Colonic mucosa (tissue), 4 donors: ENCODE measurements at regions not wholly inside any gene's neighbourhood (a gene's known extent, or its start where the extent isn't known, plus 50 kb on each side); places are given as distances from the start of the nearest gene placed in this dataset.

ENCODE experiments used
- DNase-seq: peaks from one replicate; pipeline ENCODE4 v3.0.0-alpha.2; 2020
- H3K27ac ChIP-seq: fragments of 200-600 bp; one replicate; pipeline ENCODE4 v1.8.0; 2021
- H3K27me3 ChIP-seq: fragments of 200-600 bp; one replicate; pipeline ENCODE4 v1.8.0; 2021
- H3K36me3 ChIP-seq: fragments of 200-600 bp; one replicate; pipeline ENCODE4 v1.8.0; 2021
- H3K4me1 ChIP-seq: fragments of 200-600 bp; one replicate; pipeline ENCODE4 v1.8.0; 2021; ENCODE audit warnings: mild to moderate bottlenecking
- H3K4me3 ChIP-seq: fragments of 200-600 bp; one replicate; pipeline ENCODE4 v1.8.0; 2021
- H3K9ac ChIP-seq, 2 donors: one replicate each; pipeline ENCODE4 v1.7.0; 2013; ENCODE audit warnings: control low read depth in 2 of 2, low read depth in 2 of 2, low read length in 2 of 2
- H3K9me3 ChIP-seq: fragments of 200-600 bp; one replicate; pipeline ENCODE4 v1.8.0; 2021
- intact Hi-C: fragments of 100-400 bp; cut with DNase I; formaldehyde crosslinking; loops from one replicate; pipeline ENCODE4 v1.14.1; 2022
- TF ChIP-seq, protein P1 (sequence below): fragments of 200-600 bp; IDR thresholded peaks from one replicate; pipeline ENCODE4 v1.8.0; 2022; ENCODE audit warnings: antibody characterized with exemption, mild to moderate bottlenecking
- donor health status: healthy.
- donor health status: DM: no; HTN: no; CAD: no.
- donor health status: DM: no; HTN: no; CAD: no.

GRCh38 chr6:163878698-163879097 is 464.2 kb downstream of the QKI start:
- DNase-seq: no peak
- H3K4me1 ChIP-seq: no peaks in the 10 kb centered on the region
- no peak overlapping the region for H3K4me3 ChIP-seq
- intact Hi-C loops: no loop called here
- no peaks in the 10 kb centered on the region for H3K36me3 ChIP-seq
- H3K9ac ChIP-seq: no peak overlapping the region
- H3K9me3 ChIP-seq: no peaks in the 10 kb centered on the region
- H3K27me3 ChIP-seq: no peaks in the 10 kb centered on the region
- TF ChIP-seq, protein P1, sequence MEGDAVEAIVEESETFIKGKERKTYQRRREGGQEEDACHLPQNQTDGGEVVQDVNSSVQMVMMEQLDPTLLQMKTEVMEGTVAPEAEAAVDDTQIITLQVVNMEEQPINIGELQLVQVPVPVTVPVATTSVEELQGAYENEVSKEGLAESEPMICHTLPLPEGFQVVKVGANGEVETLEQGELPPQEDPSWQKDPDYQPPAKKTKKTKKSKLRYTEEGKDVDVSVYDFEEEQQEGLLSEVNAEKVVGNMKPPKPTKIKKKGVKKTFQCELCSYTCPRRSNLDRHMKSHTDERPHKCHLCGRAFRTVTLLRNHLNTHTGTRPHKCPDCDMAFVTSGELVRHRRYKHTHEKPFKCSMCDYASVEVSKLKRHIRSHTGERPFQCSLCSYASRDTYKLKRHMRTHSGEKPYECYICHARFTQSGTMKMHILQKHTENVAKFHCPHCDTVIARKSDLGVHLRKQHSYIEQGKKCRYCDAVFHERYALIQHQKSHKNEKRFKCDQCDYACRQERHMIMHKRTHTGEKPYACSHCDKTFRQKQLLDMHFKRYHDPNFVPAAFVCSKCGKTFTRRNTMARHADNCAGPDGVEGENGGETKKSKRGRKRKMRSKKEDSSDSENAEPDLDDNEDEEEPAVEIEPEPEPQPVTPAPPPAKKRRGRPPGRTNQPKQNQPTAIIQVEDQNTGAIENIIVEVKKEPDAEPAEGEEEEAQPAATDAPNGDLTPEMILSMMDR: no peak
- no peak overlapping the region for H3K27ac ChIP-seq

DNA sequence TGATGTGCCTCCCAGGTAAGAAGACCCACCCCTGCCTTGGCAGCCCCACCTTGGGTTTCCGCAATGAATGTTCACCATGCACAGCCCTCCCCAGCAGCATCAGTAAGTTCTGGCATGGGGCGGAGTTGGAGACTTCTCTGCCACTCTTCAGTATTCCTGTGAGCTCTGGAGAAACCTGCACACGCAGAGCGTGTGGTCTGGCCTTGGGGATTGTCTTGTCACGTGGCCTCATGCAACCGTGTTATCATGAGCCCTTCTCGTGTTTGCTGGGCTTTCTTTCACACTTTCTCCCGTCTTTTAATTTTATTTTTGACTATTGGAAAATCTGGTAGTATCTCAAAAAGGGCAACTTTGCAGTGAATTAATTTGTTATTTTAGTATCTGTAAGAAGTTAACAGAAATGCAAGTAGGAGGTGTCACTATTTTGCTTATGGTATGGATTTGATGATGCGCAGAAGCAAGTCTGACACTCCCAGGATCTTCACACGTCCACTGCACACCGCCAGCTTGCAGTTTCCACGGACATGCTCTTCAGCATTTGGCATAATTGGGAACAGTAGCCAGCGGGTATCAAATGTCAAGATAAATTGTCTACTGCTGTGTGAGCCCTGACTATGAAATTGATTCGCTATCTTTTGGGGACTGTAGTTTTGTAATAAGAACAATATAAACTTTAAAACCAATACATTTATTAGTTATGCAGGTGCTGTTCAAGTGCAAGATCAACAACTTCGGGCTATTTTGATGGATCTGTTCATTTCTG is 463.5 kb downstream of the QKI start:
- Histone ChIP-seq H3K36me3 (no peaks in the 10 kb centered on the region), H3K27me3 (no peaks in the 10 kb centered on the region), H3K4me3 (no peak overlapping the region), H3K27ac (no peak overlapping the region), H3K9ac (no peak overlapping the region), H3K9me3 (no peaks in the 10 kb centered on the region), H3K4me1 (no peaks in the 10 kb centered on the region)
- intact Hi-C loops: no loop called here
- DNase-seq: no peak
- TF ChIP-seq, protein P1: no peak

GRCh38 chr6:163876391-163876790 is 461.9 kb downstream of the QKI start:
- H3K36me3 ChIP-seq: no peaks in the 10 kb centered on the region
- H3K9ac ChIP-seq: no peak overlapping the region
- H3K4me1 ChIP-seq: no peaks in the 10 kb centered on the region
- intact Hi-C loops: no loop called here
- H3K27ac ChIP-seq: no peak overlapping the region
- no peak overlapping the region for H3K4me3 ChIP-seq
- no peak for DNase-seq
- no peaks in the 10 kb centered on the region for H3K27me3 ChIP-seq
- TF ChIP-seq, protein P1: no peak
- H3K9me3 ChIP-seq: no peaks in the 10 kb centered on the region

- Histone ChIP-seq H3K27me3 (no peaks in the 10 kb centered on the region), H3K9me3 (no peaks in the 10 kb centered on the region), H3K4me3 (no peak overlapping the region), H3K9ac (no peak overlapping the region), H3K4me1 (no peaks in the 10 kb centered on the region), H3K27ac (no peak overlapping the region), H3K36me3 (no peaks in the 10 kb centered on the region)
- no peak for DNase-seq
- TF ChIP-seq, protein P1: no peak
- intact Hi-C loops: no loop called here
Measured at GRCh38 chr6:163874784-163875183, 460.3 kb downstream of the QKI start.

DNA sequence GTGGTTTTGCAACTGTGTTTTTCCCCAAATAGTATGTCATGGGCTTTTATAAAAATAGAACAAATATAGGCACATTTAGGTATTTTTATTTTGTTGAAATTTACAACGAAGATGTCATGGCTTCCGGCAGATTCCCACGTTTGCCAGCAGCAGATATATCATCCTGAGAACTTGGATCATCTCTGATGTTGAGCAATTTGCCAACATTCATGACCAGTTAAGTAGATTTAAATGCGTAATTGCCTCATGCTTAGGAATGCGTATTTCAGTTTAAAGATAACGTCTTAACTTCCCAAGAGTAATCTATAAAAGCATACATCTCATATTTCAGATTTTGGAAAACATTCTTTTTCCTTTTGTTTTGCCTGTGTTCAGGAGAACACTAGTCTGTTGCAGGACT is 457.8 kb downstream of the QKI start:
- Histone ChIP-seq H3K27me3 (no peaks in the 10 kb centered on the region), H3K9me3 (no peaks in the 10 kb centered on the region), H3K36me3 (no peaks in the 10 kb centered on the region), H3K9ac (no peak overlapping the region), H3K4me1 (no peaks in the 10 kb centered on the region), H3K4me3 (no peak overlapping the region), H3K27ac (no peak overlapping the region)
- intact Hi-C loops: no loop called here
- no peak for DNase-seq
- TF ChIP-seq, protein P1: no peak
